ENCODE measurements at regions not wholly inside any gene's neighbourhood (a gene's known extent, or its start where the extent isn't known, plus 50 kb on each side); places are given as distances from the start of the nearest gene placed in this dataset.
"Not testable (repeated sequence)": the region's sequence is repeated elsewhere in the genome, so short reads cannot be mapped to it uniquely, and the experiment has no call there.

DNA sequence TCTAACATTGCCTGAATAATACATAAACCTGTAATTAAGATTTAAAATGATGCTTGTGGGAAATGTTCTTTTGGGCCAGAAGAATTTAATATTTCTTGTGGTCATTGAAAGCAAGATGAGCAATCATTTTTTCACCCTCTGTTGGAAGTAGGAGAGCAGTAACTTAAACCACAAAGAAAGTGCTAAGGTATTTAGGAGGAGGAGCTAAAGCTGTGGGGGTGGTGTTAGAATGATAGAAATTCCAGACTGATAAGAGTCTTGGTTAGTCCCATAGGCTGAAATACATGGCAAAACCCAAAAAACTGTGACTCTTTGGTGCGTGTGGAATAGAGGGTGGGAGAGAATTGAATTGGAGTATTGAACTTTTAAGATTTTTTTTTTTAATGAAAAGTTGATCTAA is 247.0 kb downstream of the YTHDC2 start:
- no peak for TF ChIP-seq CTCF (IDR thresholded peaks at IDR 0.05; ENCODE audit: insufficient read depth, low read length)

GRCh38 chr5:113761594-113761993 is 248.1 kb downstream of the YTHDC2 start:
- no peak for TF ChIP-seq CTCF (IDR thresholded peaks at IDR 0.05; ENCODE audit: insufficient read depth, low read length)
- H3K4me3 ChIP-seq (ENCODE audit: low read depth, low read length) = no peak overlapping the region
- DNase-seq (ENCODE audit: low read depth) = no peak

More for the DNA sequence above, 247.0 kb downstream of the YTHDC2 start:
- no peak for DNase-seq (ENCODE audit: low read depth)
- no peak overlapping the region for H3K4me3 ChIP-seq (ENCODE audit: low read depth, low read length)

GRCh38 chr5:113764382-113764781 is 250.9 kb downstream of the YTHDC2 start:
- no peak for TF ChIP-seq CTCF (IDR thresholded peaks at IDR 0.05; ENCODE audit: insufficient read depth, low read length)
- no peak for DNase-seq (ENCODE audit: low read depth)
- no peak overlapping the region for H3K4me3 ChIP-seq (ENCODE audit: low read depth, low read length)

- H3K4me3 ChIP-seq (ENCODE audit: low read depth, low read length); DNase-seq (ENCODE audit: low read depth): not testable (repeated sequence)
Measured at GRCh38 chr5:113766827-113767226, 253.3 kb downstream of the YTHDC2 start.

DNA sequence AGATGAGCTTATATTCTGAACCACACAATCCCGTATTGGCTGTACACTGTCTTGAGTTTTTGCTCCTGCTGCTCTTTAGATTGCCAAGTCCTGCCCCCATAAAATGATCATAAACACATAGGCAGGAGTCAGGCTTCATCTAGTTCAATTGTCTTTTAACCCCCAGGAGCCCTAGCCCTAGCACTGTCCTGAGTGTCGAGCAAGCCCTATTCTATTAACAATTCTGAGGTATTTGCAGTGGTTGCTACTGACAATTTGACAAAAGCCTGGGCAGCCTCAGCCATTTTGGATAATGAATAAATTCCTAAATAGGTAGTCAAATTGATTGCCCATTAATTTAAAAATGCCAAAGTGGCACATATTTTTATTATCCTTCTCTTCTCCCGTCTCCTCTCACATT is 257.2 kb downstream of the YTHDC2 start:
- H3K4me3 ChIP-seq (ENCODE audit: low read depth, low read length) = no peak overlapping the region
- no peak for DNase-seq (ENCODE audit: low read depth)
- no peak for TF ChIP-seq CTCF (IDR thresholded peaks at IDR 0.05; ENCODE audit: insufficient read depth, low read length)

- TF ChIP-seq CTCF (IDR thresholded peaks at IDR 0.05; ENCODE audit: insufficient read depth, low read length) = no peak
- DNase-seq (ENCODE audit: low read depth) = no peak
- no peak overlapping the region for H3K4me3 ChIP-seq (ENCODE audit: low read depth, low read length)
Measured at GRCh38 chr5:113771483-113771882, 258.0 kb downstream of the YTHDC2 start.

- TF ChIP-seq CTCF (IDR thresholded peaks at IDR 0.05; ENCODE audit: insufficient read depth, low read length) = no peak
- DNase-seq (ENCODE audit: low read depth) = no peak
- no peak overlapping the region for H3K4me3 ChIP-seq (ENCODE audit: low read depth, low read length)
Measured at GRCh38 chr5:113776168-113776567, 262.7 kb downstream of the YTHDC2 start.

All from fibroblast of the aortic adventitia (primary cell).